Upper lobe of right lung (tissue), 1 donor: ENCODE measurements at regions not wholly inside any gene's neighbourhood (a gene's known extent, or its start where the extent isn't known, plus 50 kb on each side); places are given as distances from the start of the nearest gene placed in this dataset.

Source experiments
- ATAC-seq: fragments of 200-7000 bp; cut with Tn5 transposase; one replicate; pipeline ENCODE4 v1.9.1; 2020; ENCODE audit warnings: mild to moderate bottlenecking, moderate library complexity
- DNase-seq: peaks from one replicate; pipeline ENCODE4 v3.0.0-alpha.2; 2020
- H3K27ac ChIP-seq: fragments of 200-600 bp; one replicate; pipeline ENCODE4 v1.8.0; 2022
- H3K27me3 ChIP-seq: fragments of 200-600 bp; one replicate; pipeline ENCODE4 v1.8.0; 2022; ENCODE audit warnings: mild to moderate bottlenecking
- H3K36me3 ChIP-seq: fragments of 200-600 bp; one replicate; pipeline ENCODE4 v1.8.0; 2022
- H3K4me1 ChIP-seq: fragments of 200-600 bp; one replicate; pipeline ENCODE4 v1.8.0; 2022
- H3K4me3 ChIP-seq: fragments of 200-600 bp; one replicate; pipeline ENCODE4 v1.8.0; 2022; ENCODE audit warnings: mild to moderate bottlenecking
- H3K9me3 ChIP-seq: fragments of 200-600 bp; one replicate; pipeline ENCODE4 v1.8.0; 2022
- CTCF ChIP-seq: fragments of 200-600 bp; IDR thresholded peaks from one replicate; pipeline ENCODE4 v1.8.0; 2022; ENCODE audit warnings: antibody characterized with exemption
- intact Hi-C: fragments of 100-400 bp; cut with DNase I; formaldehyde crosslinking; loops from one replicate; pipeline ENCODE4 v1.11.0; 2022
- donor health status: DM: no; HTN: yes; CAD: no; lungs with severe emphysema.

- TF ChIP-seq CTCF: no peak
- no peak for ATAC-seq
Measured at GRCh38 chr7:25985196-25985595, 166.8 kb upstream of the NFE2L3 start.

DNA sequence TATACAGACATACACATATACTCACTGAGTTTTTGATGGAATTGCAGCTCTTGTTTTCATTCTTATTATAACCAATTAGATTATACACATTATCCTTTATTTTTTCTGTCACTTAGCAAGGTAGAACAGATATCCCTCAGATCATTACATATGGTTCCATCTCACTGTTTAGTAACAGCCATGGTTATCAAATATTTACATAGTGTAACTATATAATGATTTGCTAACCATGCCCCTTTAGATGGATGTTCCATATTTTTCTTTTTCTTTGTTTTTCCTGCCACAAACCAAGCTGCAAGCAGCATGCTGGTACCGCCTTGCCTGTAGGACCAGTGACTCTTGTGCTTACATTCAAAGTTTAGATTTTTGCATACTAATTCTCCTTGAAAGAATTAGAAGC lies 163.4 kb upstream of the NFE2L3 start:
- H3K27ac ChIP-seq: no peak overlapping the region
- ATAC-seq: no peak
- TF ChIP-seq CTCF: no peak

More at GRCh38 chr7:25985196-25985595, 166.8 kb upstream of the NFE2L3 start:
- no peak for DNase-seq
- H3K27me3 ChIP-seq: no peaks in the 10 kb centered on the region
- H3K27ac ChIP-seq: no peak overlapping the region
- H3K9me3 ChIP-seq: no peaks in the 10 kb centered on the region
- no peaks in the 10 kb centered on the region for H3K4me1 ChIP-seq
- H3K4me3 ChIP-seq: no peak overlapping the region
- intact Hi-C loops: no loop called here
- H3K36me3 ChIP-seq: no peaks in the 10 kb centered on the region

GRCh38 chr7:25989140-25989705 lies 162.8 kb upstream of the NFE2L3 start:
- ATAC-seq (no peak), DNase-seq (no peak)
- H3K27me3 ChIP-seq: no peaks in the 10 kb centered on the region
- intact Hi-C loops: no loop called here
- H3K9me3 ChIP-seq: no peaks in the 10 kb centered on the region
- no peaks in the 10 kb centered on the region for H3K4me1 ChIP-seq
- no peak overlapping the region for H3K4me3 ChIP-seq
- no peak for TF ChIP-seq CTCF
- H3K36me3 ChIP-seq: no peaks in the 10 kb centered on the region
- H3K27ac ChIP-seq: no peak overlapping the region

More for the DNA sequence above, 163.4 kb upstream of the NFE2L3 start:
- H3K36me3 ChIP-seq: no peaks in the 10 kb centered on the region
- no peaks in the 10 kb centered on the region for H3K4me1 ChIP-seq
- no peak for DNase-seq
- H3K4me3 ChIP-seq: no peak overlapping the region
- H3K27me3 ChIP-seq: no peaks in the 10 kb centered on the region
- H3K9me3 ChIP-seq: no peaks in the 10 kb centered on the region
- intact Hi-C loops: no loop called here

DNA sequence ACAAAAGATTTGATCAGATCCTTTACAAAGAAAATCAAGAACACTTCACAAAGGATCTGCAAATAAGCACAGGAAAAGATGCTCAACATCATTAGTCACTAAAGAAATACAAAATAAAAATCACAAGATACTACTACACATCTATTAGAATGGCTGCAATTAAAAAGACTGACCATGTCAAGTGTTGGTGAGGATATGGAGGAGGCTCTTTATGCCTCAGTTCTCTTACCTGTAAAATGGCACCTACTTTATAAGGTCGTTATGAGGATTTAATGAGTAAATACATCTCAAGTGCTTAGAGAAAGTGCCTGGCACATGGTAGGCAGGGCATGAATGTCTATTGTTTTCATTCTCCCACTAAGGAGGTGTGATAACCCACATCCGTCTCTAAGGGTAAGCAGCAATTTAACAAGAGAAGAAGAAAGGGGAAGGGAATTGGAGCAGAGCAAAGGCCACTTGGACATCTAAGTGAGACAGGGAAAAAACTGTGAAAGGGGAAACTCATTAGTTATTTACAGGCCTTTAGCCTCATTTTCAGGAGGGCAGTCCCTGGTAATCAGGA lies 157.5 kb upstream of the NFE2L3 start:
- no peaks in the 10 kb centered on the region for H3K4me1 ChIP-seq
- TF ChIP-seq CTCF: no peak
- H3K36me3 ChIP-seq: no peaks in the 10 kb centered on the region
- no peak for DNase-seq
- H3K4me3 ChIP-seq: no peak overlapping the region
- no peaks in the 10 kb centered on the region for H3K9me3 ChIP-seq
- ATAC-seq: no peak
- no peaks in the 10 kb centered on the region for H3K27me3 ChIP-seq
- no peak overlapping the region for H3K27ac ChIP-seq
- intact Hi-C loops: no loop called here

DNA sequence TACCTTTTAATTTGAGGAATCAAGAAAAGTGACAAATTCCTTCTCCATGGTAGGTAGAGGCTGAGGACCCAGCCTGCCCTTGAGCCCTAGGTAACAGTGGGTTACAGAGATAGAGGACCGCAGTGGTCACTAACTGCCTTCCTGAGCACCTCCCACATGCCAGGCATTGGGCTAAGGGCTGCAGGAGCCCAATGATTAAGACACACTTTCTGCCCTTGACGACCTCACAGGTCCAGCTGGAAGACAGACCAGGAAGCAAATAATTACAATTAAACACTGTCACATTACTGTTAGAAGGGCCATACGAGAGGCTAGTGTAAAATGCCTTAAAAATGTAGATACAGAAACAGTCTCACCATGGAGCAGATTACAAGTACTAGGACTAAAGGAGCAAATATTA lies 156.8 kb upstream of the NFE2L3 start:
- H3K4me1 ChIP-seq: no peaks in the 10 kb centered on the region
- no peaks in the 10 kb centered on the region for H3K9me3 ChIP-seq
- intact Hi-C loops: no loop called here
- DNase-seq (no peak), ATAC-seq (no peak)
- no peaks in the 10 kb centered on the region for H3K27me3 ChIP-seq
- H3K4me3 ChIP-seq: no peak overlapping the region
- H3K27ac ChIP-seq: no peak overlapping the region
- no peaks in the 10 kb centered on the region for H3K36me3 ChIP-seq
- no peak for TF ChIP-seq CTCF

DNA sequence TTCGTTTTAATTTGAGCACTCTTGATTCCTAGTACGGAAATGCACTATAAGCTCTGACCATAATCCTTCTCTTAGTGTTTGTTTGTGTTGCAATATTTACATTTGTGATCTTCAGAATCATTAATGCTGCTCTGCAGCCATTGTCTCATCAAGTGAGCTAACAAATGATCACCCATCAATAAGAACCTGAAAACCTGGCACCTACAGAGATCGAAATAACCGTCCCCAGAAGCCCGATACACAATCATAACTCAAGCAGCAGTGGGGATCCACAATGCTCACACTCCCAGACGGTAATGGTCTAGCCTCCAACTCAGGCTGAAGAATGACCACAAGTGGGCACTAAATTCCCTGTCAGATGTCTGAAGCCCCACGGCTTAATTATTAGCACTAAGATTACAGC lies 156.0 kb upstream of the NFE2L3 start:
- no peaks in the 10 kb centered on the region for H3K9me3 ChIP-seq
- TF ChIP-seq CTCF: no peak
- intact Hi-C loops: no loop called here
- ATAC-seq: no peak
- no peaks in the 10 kb centered on the region for H3K27me3 ChIP-seq
- DNase-seq: no peak
- no peak overlapping the region for H3K27ac ChIP-seq
- no peak overlapping the region for H3K4me3 ChIP-seq
- no peaks in the 10 kb centered on the region for H3K36me3 ChIP-seq
- no peaks in the 10 kb centered on the region for H3K4me1 ChIP-seq
